PC-9 (cell line): ENCODE measurements at regions not wholly inside any gene's neighbourhood (a gene's known extent, or its start where the extent isn't known, plus 50 kb on each side); places are given as distances from the start of the nearest gene placed in this dataset.

Source experiments
- BruUV-seq: library from RNA; stranded (reverse); fragments of 400-500 nt; replicated peaks from 2 replicates; lab custom pipeline; 2021; lab: Mats Ljungman, UMichigan
- CTCF ChIA-PET: fragments of 300-600 bp; sonication (Branson Sonifier 250); formaldehyde crosslinking; loops from one replicate; lab custom pipeline; 2022; ENCODE audit warnings: antibody characterized with exemption; lab: Charles Lee
- POLR2A ChIA-PET: fragments of 300-600 bp; sonication (Branson Sonifier 250); formaldehyde crosslinking; loops from one replicate; lab custom pipeline; 2022; ENCODE audit warnings: antibody characterized with exemption; ENCODE audit not compliant: unreplicated experiment; lab: Charles Lee
- DNase-seq, 2 experiments: peaks; one replicate each; pipeline versions ENCODE4 v3.0.0 to v3.0.0-alpha.2; 2015 to 2022; ENCODE audit warnings: mixed read lengths in 1 of 2
- H2AFZ ChIP-seq: fragments of 200-600 bp; sonication (generic); 2 replicates; pipeline ENCODE4 v1.8.1; 2017; ENCODE audit warnings: antibody characterized with exemption
- H3F3A ChIP-seq: fragments of 200-600 bp; sonication (generic); 2 replicates; pipeline ENCODE4 v1.8.1; 2017; ENCODE audit warnings: antibody characterized with exemption, mild to moderate bottlenecking, low read depth; ENCODE audit not compliant: insufficient read depth
- H3K27ac ChIP-seq: fragments of 200-600 bp; sonication (generic); 2 replicates; pipeline ENCODE4 v1.6.1; 2016; ENCODE audit warnings: mixed run types
- H3K27me3 ChIP-seq: fragments of 200-600 bp; sonication (generic); 2 replicates; pipeline ENCODE4 v1.6.1; 2016; ENCODE audit warnings: low read depth, mixed run types; ENCODE audit not compliant: insufficient read depth
- H3K36me3 ChIP-seq: fragments of 200-600 bp; sonication (generic); 2 replicates; pipeline ENCODE4 v1.6.1; 2016; ENCODE audit warnings: low read depth, mixed run types
- H3K4me1 ChIP-seq: fragments of 200-600 bp; sonication (generic); replicated peaks from 2 replicates; pipeline ENCODE4 v1.6.1; 2016; ENCODE audit warnings: mixed run types; ENCODE audit not compliant: insufficient read depth
- H3K4me2 ChIP-seq: fragments of 200-600 bp; sonication (generic); 2 replicates; pipeline ENCODE4 v1.6.1; 2017; ENCODE audit warnings: mixed run types
- H3K4me3 ChIP-seq: fragments of 200-600 bp; sonication (generic); 2 replicates; pipeline ENCODE4 v1.6.1; 2016; ENCODE audit warnings: mixed run types
- H3K79me2 ChIP-seq: fragments of 200-600 bp; sonication (generic); 2 replicates; pipeline ENCODE4 v1.6.1; 2017; ENCODE audit warnings: low read depth, mixed run types
- H3K9me2 ChIP-seq: fragments of 200-600 bp; sonication (generic); 2 replicates; pipeline ENCODE4 v1.8.1; 2017; ENCODE audit warnings: mild to moderate bottlenecking; ENCODE audit not compliant: insufficient read depth
- H3K9me3 ChIP-seq: fragments of 200-600 bp; sonication (generic); 2 replicates; pipeline ENCODE4 v1.8.1; 2016; ENCODE audit warnings: low read depth; ENCODE audit not compliant: insufficient read depth
- H4K20me1 ChIP-seq: fragments of 200-600 bp; sonication (generic); 2 replicates; pipeline ENCODE4 v1.8.1; 2017; ENCODE audit not compliant: insufficient read depth
- EZH2 ChIP-seq: fragments of 200-600 bp; sonication (generic); IDR thresholded peaks from 2 replicates; pipeline ENCODE4 v1.8.0; 2017; ENCODE audit warnings: antibody characterized with exemption, low read depth
- intact Hi-C: fragments of 100-400 bp; cut with micrococcal nuclease; formaldehyde crosslinking; loops from one replicate; pipeline ENCODE4 v1.10.0; 2022; ENCODE audit not compliant: unreplicated experiment
- TF ChIP-seq, protein P1 (sequence below): fragments of 200-600 bp; sonication (generic); conservative IDR thresholded peaks from 2 replicates; pipeline ENCODE4 v1.6.1; 2017; ENCODE audit warnings: mixed run types, antibody characterized with exemption, mild to moderate bottlenecking, moderate library complexity

DNA sequence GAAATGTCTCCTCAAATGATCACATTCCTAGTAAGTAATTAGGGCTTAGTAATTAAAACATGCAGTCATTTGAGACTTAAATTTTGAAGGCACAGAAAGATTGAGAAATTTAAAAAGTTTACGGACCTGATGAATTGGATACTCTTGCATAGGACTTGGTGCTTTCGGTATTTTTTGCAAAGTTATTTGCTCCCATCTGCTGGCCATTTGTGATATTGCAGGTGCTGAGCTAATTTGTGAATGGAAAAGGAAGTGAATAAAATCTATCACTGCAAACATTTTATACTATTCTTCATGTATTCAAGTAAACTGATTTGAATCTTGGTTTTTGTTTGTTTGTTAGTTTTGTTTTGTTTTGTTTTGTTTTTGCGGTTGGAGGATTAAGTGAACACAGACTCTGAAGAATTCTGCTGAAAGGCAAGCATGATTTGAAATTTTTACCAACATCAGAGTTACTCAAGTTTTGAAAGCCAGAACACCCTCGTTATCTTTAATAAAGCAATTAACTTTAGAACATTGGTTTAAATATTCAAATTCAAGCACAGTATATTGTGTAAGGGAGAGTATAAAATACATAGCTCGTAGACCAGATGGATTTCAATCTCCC lies 689.5 kb upstream of the RBFOX1 start:
- Histone ChIP-seq H3K4me3 (no peak overlapping the region), H3K9me2 (no peaks in the 10 kb centered on the region), H3K4me2 (no peak overlapping the region), H3K9me3 (no peaks in the 10 kb centered on the region), H3K36me3 (no peaks in the 10 kb centered on the region), H3K27me3 (peaks cover 56% of the 10 kb centered on the region), H2AFZ (no peak overlapping the region), H3F3A (no peaks in the 10 kb centered on the region), H3K27ac (no peak overlapping the region), H4K20me1 (no peaks in the 10 kb centered on the region), H3K79me2 (no peaks in the 10 kb centered on the region), H3K4me1 (no peaks in the 10 kb centered on the region)
- ChIA-PET POLR2A (interaction anchor here (0.5 to 0.7 kb wide), 2 partner anchors 562 to 1685 kb away, joined by 3 read pairs; partner anchors contain the start of gene SEC14L5), CTCF (interaction anchor here (0.6 to 1.0 kb wide), 2 partner anchors 627 to 1006 kb away, joined by 3 to 6 read pairs; no protein-coding TSS in a partner anchor)
- intact Hi-C loops, result loop anchor here (1.0 to 10.0 kb wide), 4 partner anchors 627 to 1538 kb away; no protein-coding TSS in a partner anchor
- TF ChIP-seq, protein P1, sequence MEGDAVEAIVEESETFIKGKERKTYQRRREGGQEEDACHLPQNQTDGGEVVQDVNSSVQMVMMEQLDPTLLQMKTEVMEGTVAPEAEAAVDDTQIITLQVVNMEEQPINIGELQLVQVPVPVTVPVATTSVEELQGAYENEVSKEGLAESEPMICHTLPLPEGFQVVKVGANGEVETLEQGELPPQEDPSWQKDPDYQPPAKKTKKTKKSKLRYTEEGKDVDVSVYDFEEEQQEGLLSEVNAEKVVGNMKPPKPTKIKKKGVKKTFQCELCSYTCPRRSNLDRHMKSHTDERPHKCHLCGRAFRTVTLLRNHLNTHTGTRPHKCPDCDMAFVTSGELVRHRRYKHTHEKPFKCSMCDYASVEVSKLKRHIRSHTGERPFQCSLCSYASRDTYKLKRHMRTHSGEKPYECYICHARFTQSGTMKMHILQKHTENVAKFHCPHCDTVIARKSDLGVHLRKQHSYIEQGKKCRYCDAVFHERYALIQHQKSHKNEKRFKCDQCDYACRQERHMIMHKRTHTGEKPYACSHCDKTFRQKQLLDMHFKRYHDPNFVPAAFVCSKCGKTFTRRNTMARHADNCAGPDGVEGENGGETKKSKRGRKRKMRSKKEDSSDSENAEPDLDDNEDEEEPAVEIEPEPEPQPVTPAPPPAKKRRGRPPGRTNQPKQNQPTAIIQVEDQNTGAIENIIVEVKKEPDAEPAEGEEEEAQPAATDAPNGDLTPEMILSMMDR, result peak; percentile 92
- no peak for TF ChIP-seq EZH2
- DNase-seq, result peak in 1 of 2 experiments; percentile 42
- BruUV-seq, result no TSS peak

DNA sequence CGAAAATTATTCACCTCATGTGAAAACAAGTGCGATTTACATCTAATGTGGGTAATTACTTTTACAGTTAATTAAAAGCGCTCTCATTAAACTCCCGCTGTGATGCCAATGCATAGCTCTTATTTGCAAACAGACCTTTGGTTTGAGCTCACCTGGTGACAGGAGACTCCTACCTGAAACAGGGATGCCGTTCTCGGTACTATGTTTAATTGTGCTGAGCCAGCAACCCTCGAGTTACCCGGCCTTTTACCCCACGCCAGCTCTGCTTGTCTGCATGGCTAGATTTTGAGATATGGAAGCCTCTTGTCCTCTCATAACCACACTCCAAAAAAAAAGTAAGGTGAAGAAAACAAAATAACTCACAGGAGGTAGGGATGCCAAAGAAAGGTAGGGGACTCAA lies 690.4 kb upstream of the RBFOX1 start:
- Histone ChIP-seq H2AFZ (no peak overlapping the region), H3F3A (no peaks in the 10 kb centered on the region), H3K79me2 (no peaks in the 10 kb centered on the region), H3K4me2 (no peak overlapping the region), H3K4me3 (no peak overlapping the region), H3K4me1 (no peaks in the 10 kb centered on the region), H4K20me1 (no peaks in the 10 kb centered on the region), H3K27me3 (peaks cover 51% of the 10 kb centered on the region), H3K36me3 (no peaks in the 10 kb centered on the region), H3K9me3 (no peaks in the 10 kb centered on the region), H3K9me2 (no peaks in the 10 kb centered on the region), H3K27ac (no peak overlapping the region)
- CTCF ChIA-PET, result no interaction called here
- TF ChIP-seq, protein P1, result no peak
- TF ChIP-seq EZH2, result no peak
- POLR2A ChIA-PET, result no interaction called here
- no peak for DNase-seq
- no TSS peak for BruUV-seq
- intact Hi-C loops, result loop anchor here (5.0 to 10.0 kb wide), 3 partner anchors 1137 to 1537 kb away; no protein-coding TSS in a partner anchor

DNA sequence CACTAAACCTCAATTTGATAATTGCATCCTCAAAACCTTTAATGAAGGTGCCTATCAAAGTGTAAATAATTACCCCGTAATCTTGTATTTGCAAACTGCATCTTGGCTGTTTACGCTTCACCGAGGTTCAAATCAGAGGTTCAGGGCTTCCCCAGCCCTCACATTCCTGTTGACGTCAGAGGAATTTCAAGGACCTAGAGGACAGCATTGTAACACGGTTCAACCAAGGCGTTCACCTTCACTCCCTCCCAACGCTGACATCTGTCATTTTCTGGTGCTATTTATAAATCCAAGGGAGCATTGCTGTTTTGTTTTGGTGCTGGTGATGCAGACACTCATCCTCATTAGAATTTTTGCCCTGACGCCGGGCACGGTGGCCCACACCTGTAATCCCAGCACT lies 691.6 kb upstream of the RBFOX1 start:
- no peaks in the 10 kb centered on the region for H3F3A ChIP-seq
- no peak for DNase-seq
- intact Hi-C loops, result loop anchor here (5.0 to 10.0 kb wide), 3 partner anchors 1136 to 1536 kb away; no protein-coding TSS in a partner anchor
- H3K27ac ChIP-seq, result no peak overlapping the region
- no peaks in the 10 kb centered on the region for H3K9me3 ChIP-seq
- H2AFZ ChIP-seq, result no peak overlapping the region
- no peaks in the 10 kb centered on the region for H3K9me2 ChIP-seq
- no peaks in the 10 kb centered on the region for H3K79me2 ChIP-seq
- no peaks in the 10 kb centered on the region for H4K20me1 ChIP-seq
- H3K4me1 ChIP-seq, result no peaks in the 10 kb centered on the region
- no peaks in the 10 kb centered on the region for H3K36me3 ChIP-seq
- TF ChIP-seq EZH2, result no peak
- TF ChIP-seq, protein P1, result no peak
- peaks cover 39% of the 10 kb centered on the region for H3K27me3 ChIP-seq
- no TSS peak for BruUV-seq
- ChIA-PET POLR2A (no interaction called here), CTCF (no interaction called here)
- no peak overlapping the region for H3K4me3 ChIP-seq
- no peak overlapping the region for H3K4me2 ChIP-seq
